AG09319 (cell line): ENCODE measurements at regions not wholly inside any gene's neighbourhood (a gene's known extent, or its start where the extent isn't known, plus 50 kb on each side); places are given as distances from the start of the nearest gene placed in this dataset.

Experiments
- DNase-seq: peaks from one replicate; pipeline ENCODE4 v3.0.0-alpha.2; 2010; ENCODE audit warnings: low read depth; ENCODE audit errors: extremely low read depth
- CTCF ChIP-seq: IDR thresholded peaks from 2 replicates; pipeline ENCODE4 v1.5.1; 2011; ENCODE audit warnings: low read depth, mild to moderate bottlenecking, inconsistent platforms, low read length, moderate library complexity

- TF ChIP-seq CTCF = no peak
- DNase-seq = no peak
Observed at GRCh38 chrX:3231766-3232165, 114.7 kb downstream of the MXRA5 start.

- no peak for TF ChIP-seq CTCF
- no peak for DNase-seq
Observed at GRCh38 chrX:3230496-3230895, 116.0 kb downstream of the MXRA5 start.

- no peak for DNase-seq
- TF ChIP-seq CTCF = no peak
Observed at GRCh38 chrX:3227526-3227925, 118.9 kb downstream of the MXRA5 start.

- TF ChIP-seq CTCF = no peak
- DNase-seq = no peak
Observed at GRCh38 chrX:3226087-3226486, 120.4 kb downstream of the MXRA5 start.

- TF ChIP-seq CTCF = no peak
- no peak for DNase-seq
Observed at GRCh38 chrX:3221643-3222042, 124.8 kb downstream of the MXRA5 start.

- no peak for DNase-seq
- TF ChIP-seq CTCF = no peak
Observed at GRCh38 chrX:3219667-3220066, 126.8 kb downstream of the MXRA5 start.

- DNase-seq = no peak
- no peak for TF ChIP-seq CTCF
Observed at GRCh38 chrX:3219231-3219630, 127.2 kb downstream of the MXRA5 start.

GRCh38 chrX:3218442-3218841, 128.0 kb downstream of the MXRA5 start:
- no peak for TF ChIP-seq CTCF
- no peak for DNase-seq
